ENCODE measurements at regions not wholly inside any gene's neighbourhood (a gene's known extent, or its start where the extent isn't known, plus 50 kb on each side); places are given as distances from the start of the nearest gene placed in this dataset.

GRCh38 chr4:119728692-119729593, 100.3 kb upstream of the PDE5A start:
- no peak for DNase-seq (ENCODE audit: low spot score)
- H3K4me1 ChIP-seq (ENCODE audit: control insufficient read depth in 4 of 4, insufficient read depth in 4 of 4, low read length in 3 of 4) = peaks cover 0 to 2% (median 1%) of the 10 kb centered on the region in 4 donors
- H3K27me3 ChIP-seq (ENCODE audit: control insufficient read depth in 4 of 4, insufficient read depth in 4 of 4, low read length in 3 of 4) = no peaks in the 10 kb centered on the region
- H3K9ac ChIP-seq (ENCODE audit: low read depth in 1 of 2, low read length in 2 of 2) = no peak overlapping the region
- TF ChIP-seq GABPA (IDR thresholded peaks at IDR 0.05 in 1 of 2, conservative IDR thresholded peaks at IDR 0.05 in 1 of 2) (no peak), ATF3 (IDR thresholded peaks at IDR 0.05) (no peak), YY1 (IDR thresholded peaks at IDR 0.05) (no peak), HNF4G (IDR thresholded peaks at IDR 0.05) (no peak), SP1 (IDR thresholded peaks at IDR 0.05) (no peak), MAX (IDR thresholded peaks at IDR 0.05) (no peak), EGR1 (IDR thresholded peaks at IDR 0.05; ENCODE audit: low read depth in 2 of 2) (no peak), RAD21 (IDR thresholded peaks at IDR 0.05) (no peak), NR2F2 (IDR thresholded peaks at IDR 0.05) (no peak), CTCF (IDR thresholded peaks at IDR 0.05; ENCODE audit: low read depth, low read length, missing input control) (no peak), FOXA2 (IDR thresholded peaks at IDR 0.05) (no peak)
- H3K27ac ChIP-seq (ENCODE audit: low read depth in 1 of 2, low read length in 2 of 2) = no peak overlapping the region
- 99% methylated on average over 2 of the region's 2 CpGs for WGBS
- no peak overlapping the region for H3K4me3 ChIP-seq (ENCODE audit: low read depth in 1 of 3, low read length in 3 of 3)
- H3K9me3 ChIP-seq (ENCODE audit: control insufficient read depth in 4 of 4, low read length in 3 of 4) = no peaks in the 10 kb centered on the region
- H3K36me3 ChIP-seq (ENCODE audit: control insufficient read depth in 4 of 4, insufficient read depth in 3 of 4, low read depth in 1 of 4, low read length in 3 of 4) = no peaks in the 10 kb centered on the region

- no peaks in the 10 kb centered on the region for H3K9me3 ChIP-seq (ENCODE audit: control insufficient read depth in 4 of 4, low read length in 3 of 4)
- H3K4me3 ChIP-seq (ENCODE audit: low read depth in 1 of 3, low read length in 3 of 3) = no peak overlapping the region
- H3K9ac ChIP-seq (ENCODE audit: low read depth in 1 of 2, low read length in 2 of 2) = no peak overlapping the region
- no peak overlapping the region for H3K27ac ChIP-seq (ENCODE audit: low read depth in 1 of 2, low read length in 2 of 2)
- peaks cover 0 to 2% (median 1%) of the 10 kb centered on the region in 4 donors for H3K4me1 ChIP-seq (ENCODE audit: control insufficient read depth in 4 of 4, insufficient read depth in 4 of 4, low read length in 3 of 4)
- DNase-seq (ENCODE audit: low spot score) = no peak
- H3K27me3 ChIP-seq (ENCODE audit: control insufficient read depth in 4 of 4, insufficient read depth in 4 of 4, low read length in 3 of 4) = no peaks in the 10 kb centered on the region
- TF ChIP-seq MAX (IDR thresholded peaks at IDR 0.05) = no peak
- no peak for TF ChIP-seq GABPA (IDR thresholded peaks at IDR 0.05 in 1 of 2, conservative IDR thresholded peaks at IDR 0.05 in 1 of 2)
- TF ChIP-seq CTCF (IDR thresholded peaks at IDR 0.05; ENCODE audit: low read depth, low read length, missing input control) = no peak
- no peak for TF ChIP-seq ATF3 (IDR thresholded peaks at IDR 0.05)
- TF ChIP-seq RXRA (IDR thresholded peaks at IDR 0.05) = no peak
- TF ChIP-seq NR2F2 (IDR thresholded peaks at IDR 0.05) = no peak
- no peak for TF ChIP-seq ZBTB33 (IDR thresholded peaks at IDR 0.05)
- TF ChIP-seq FOXA1 (IDR thresholded peaks at IDR 0.05) = no peak
- no peaks in the 10 kb centered on the region for H3K36me3 ChIP-seq (ENCODE audit: control insufficient read depth in 4 of 4, insufficient read depth in 3 of 4, low read depth in 1 of 4, low read length in 3 of 4)
- 92% methylated on average over 1 of the region's 1 CpG for WGBS
These were observed 99.6 kb upstream of the PDE5A start for GRCh38 chr4:119728185-119728584.
